NCI-H345 treated with DMSO at 0.1 percent for 48 hours (cell line): ENCODE measurements at regions not wholly inside any gene's neighbourhood (a gene's known extent, or its start where the extent isn't known, plus 50 kb on each side); places are given as distances from the start of the nearest gene placed in this dataset.

Experiments used
- DNase-seq: peaks from one replicate; lab custom pipeline; 2025; ENCODE audit not compliant: unreplicated experiment; lab: John Stamatoyannopoulos, UW

DNA sequence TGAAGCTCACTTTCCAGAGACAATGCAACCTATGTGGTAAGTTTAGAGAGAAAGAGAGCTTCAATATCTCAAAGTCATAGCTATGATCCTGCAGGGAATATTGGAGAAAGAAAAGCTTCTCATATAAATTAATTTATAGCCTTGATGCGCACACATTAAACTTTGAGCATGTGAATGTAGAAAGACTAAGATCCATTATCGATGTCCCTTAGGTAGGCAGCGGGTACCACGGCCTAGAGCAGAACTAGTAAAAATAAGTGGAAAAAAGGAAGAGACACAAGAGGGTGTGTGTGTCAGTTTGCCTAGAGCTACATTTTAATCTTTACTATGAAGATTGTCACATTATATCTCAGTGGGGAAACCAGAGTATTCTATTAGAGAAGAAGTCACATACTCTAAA lies 685.6 kb downstream of the AMY1C start:
- no peak for DNase-seq

GRCh38 chr1:104440011-104440410 lies 690.3 kb downstream of the AMY1C start:
- no peak for DNase-seq

DNA sequence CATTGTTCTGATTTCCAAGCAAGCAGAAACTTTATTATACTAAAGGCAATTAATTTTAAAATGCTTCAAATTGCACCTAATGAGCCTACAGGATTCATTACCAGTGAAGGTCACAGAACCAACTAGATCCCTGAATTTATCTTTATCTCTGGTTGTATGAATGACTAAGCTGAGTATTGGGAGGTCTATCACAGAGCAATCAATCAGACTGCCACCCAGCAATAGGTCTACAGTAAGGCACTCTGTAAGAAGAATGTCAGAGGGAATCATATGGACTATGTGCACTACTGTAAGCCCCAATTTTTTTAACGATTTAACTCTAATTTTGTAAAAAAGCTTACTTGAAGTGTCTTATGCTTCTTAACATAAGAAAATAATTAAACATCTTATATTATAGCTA lies 707.0 kb downstream of the AMY1C start:
- no peak for DNase-seq

- DNase-seq = no peak
Measured at GRCh38 chr1:104459886-104460285, 710.2 kb downstream of the AMY1C start.

DNA sequence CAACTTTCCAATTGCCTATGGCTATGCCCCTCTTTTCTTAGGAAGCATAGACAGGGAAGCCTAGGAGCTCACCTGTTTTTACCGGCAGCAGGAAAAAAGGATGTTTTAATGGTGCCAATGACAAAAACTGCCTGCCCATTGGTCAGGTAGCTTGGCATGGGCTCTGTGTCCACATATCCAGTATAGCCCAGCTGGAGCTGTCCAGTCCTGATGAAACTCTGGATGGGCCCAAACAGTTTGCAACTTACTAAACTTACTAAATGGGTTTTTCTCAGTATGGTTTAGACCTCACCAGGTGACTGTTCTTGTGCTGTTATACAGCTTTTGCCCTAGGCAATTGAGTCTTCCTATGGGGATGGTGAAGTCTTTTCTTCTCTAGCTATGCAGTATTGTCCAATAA lies 711.2 kb downstream of the AMY1C start:
- no peak for DNase-seq

- DNase-seq = no peak
Measured at GRCh38 chr1:104463126-104463697, 713.5 kb downstream of the AMY1C start.

GRCh38 chr1:104466068-104466467 lies 716.4 kb downstream of the AMY1C start:
- no peak for DNase-seq

- no peak for DNase-seq
Measured at GRCh38 chr1:104467590-104467989, 717.9 kb downstream of the AMY1C start.

DNA sequence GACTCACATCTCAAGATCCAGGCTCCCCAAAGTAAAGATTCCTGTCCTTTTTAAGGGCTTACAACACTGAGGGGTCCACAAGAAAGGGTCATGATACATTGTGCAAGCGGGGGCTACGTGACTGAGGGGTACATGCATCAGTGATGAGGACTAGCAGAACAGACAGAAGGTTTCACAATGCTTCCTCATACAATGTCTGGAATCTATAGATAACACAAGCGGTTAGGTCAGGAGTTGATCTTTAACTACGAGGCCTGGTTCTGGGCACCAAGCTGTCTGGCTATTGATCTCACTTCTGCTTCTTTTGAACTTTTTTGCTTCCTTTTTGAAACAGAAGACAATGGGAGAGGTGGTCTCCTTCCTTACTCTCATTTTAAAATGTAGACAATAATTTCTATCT lies 718.6 kb downstream of the AMY1C start:
- no peak for DNase-seq

- no peak for DNase-seq
Measured at GRCh38 chr1:104476126-104476525, 726.4 kb downstream of the AMY1C start.

- no peak for DNase-seq
Measured at GRCh38 chr1:104488296-104489015, 738.8 kb downstream of the AMY1C start.

DNA sequence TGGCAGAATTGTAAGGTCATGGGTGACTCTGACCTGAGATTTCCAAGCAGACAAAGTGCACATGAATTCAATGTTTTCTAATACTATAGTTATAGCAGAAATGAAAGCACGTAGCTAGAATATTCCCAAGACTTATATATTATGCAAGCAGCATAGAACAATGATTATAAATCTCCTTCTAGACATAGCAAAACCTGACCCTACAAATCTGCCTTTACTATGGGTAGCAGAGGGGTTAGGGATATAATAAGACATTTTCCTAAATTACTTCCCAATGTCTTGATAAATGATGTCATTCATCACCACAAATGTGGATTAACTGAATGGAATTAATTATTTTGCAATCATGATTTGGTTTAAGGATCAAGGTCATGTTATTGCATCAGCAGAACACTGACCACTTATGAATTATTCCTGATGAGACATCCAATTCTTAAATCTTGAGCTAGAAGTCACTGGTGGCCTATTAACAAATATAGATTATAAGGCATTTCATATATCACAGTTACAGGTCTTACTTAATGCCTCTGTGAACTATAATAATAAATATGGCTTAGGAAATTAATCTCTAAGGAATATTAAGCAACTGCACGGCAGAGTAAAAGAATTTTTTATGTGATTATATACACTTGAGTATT lies 776.6 kb downstream of the AMY1C start:
- no peak for DNase-seq

DNA sequence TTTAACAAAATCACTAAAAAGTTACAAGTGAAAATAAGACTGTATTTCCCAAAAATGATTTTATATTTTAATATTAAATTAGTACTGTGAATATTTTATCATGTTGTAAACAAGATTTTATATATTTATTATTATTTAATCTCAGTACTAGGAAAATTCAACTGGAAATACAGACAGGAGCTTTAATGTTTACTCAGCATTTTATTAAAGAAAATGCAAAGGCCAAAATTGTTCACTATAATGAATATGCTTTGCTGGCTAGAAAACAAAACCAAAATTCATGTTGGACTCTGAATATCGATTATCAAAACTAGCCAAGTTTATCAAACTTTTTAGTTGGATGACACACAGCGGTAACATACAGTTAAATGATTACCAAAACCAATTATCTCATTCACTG lies 782.3 kb downstream of the AMY1C start:
- no peak for DNase-seq

DNA sequence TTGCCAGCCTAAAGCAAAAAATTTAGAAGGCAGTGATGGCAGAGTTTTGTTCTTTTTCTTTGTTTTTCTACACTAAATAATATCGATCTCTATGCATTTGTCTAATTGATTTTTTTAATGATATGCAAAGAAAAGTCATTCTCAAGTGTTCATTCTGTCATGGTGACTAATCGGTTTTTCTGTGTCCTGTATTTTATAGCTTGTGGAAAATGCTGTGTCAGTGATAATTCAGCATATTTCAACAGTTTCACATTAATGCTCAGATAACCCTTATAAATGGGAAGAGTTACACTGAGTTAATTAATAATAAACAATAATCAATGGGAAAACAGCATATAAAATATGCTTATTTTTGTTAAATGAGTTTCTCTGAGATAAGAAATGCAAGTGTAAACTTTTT lies 824.9 kb downstream of the AMY1C start:
- no peak for DNase-seq

DNA sequence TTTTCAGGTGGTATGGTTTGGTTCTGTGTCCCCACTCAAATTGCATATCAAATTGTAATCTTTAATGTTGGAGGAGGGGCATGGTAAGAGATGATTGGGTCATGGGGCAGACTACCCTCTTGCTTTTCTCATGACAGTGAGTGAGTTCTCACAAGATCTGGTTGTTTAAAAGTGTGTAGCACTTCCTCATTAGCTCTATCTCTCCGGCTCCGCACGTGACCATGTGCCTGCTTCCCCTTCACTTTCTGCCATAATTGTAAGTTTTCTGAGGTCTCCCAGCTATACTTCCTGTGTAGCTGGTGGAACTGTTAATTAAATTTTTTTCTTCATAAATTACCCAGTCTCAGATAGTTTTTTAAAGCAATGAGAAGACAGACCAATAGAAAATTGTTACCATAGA lies 843.2 kb downstream of the AMY1C start:
- no peak for DNase-seq

DNA sequence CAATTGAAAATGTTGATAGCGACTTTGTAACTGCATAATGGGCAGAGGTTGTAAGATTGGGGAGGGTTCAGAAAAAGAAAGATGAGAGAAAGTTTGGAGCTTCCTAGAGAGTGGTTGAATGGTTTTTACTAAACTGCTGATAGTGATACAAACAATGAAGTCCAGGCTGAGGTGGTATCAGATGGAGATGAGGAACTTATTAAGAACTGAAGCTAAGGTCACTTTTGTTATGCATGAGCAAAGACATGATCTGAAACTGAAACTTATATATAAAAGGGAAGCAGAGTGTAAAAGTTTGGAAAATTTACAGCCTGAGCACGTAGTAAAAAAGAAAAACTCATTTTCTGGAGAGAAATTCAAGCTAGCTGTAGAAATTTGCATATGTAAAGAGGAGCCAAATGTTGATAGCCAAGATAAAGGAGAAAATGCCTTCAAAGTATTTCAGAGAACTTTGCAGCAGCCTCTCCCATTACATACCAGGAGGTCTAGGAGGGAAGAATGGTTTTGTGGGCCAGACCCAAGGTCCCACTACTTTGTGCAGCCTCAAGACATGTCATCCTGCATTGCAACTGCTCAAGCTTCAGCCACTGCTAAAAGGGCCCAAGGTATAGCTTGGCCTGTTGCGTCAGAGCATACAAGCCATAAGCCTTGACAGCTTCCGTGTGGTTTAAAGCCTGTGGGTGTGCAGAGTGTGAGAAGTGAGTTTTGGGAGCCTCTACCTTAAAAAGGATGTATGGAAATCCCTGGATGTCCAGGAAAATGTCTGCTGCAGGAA lies 843.9 kb downstream of the AMY1C start:
- no peak for DNase-seq

DNA sequence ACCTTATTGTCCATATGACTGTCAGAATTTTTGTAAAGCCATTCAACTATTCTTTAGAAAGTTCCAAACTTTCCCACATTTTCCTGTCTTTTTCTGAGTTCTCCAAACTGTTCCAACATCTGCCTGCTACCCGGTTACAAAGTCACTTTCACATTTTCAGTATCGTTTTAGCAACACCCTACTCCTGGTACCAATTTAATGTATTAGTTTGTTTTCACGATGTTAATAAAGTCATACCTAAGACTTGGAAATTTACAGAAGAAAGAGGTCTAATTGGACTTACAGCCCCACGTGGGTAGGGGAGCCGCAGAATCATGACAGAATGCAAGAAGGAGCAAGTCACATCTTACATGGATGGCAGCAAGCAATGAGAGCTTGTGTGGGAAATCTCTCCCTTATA lies 867.8 kb downstream of the AMY1C start:
- no peak for DNase-seq

GRCh38 chr1:104621221-104621620 lies 871.5 kb downstream of the AMY1C start:
- no peak for DNase-seq

DNA sequence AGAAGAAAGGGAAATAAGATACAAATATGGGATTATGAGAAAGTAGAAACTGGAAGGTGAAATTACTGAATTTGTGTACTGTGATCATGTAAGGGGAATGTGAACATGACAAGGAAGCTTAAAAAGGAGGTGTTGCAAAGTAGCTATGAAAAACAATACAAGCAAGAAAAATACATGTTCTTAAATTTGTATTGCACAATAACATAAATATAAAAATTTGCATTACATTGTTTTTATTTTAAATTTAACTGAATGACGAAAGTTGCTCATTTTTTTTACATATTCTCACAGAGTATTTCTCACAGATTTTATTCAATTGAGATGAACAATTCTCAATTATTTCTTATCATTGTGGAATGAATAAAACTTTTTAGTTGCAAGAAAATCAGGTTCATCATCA lies 874.8 kb downstream of the AMY1C start:
- DNase-seq = no peak

- DNase-seq = no peak
Measured at GRCh38 chr1:104629589-104629988, 879.9 kb downstream of the AMY1C start.

GRCh38 chr1:104630567-104631149 lies 881.0 kb downstream of the AMY1C start:
- no peak for DNase-seq
